Activated naive CD4-positive, alpha-beta T cell treated with anti-CD3 and anti-CD28 coated beads, Interleukin-2, amount 10 ng/mL, durations not matched to agents 7 days and 5 days (primary cell): ENCODE measurements at regions not wholly inside any gene's neighbourhood (a gene's known extent, or its start where the extent isn't known, plus 50 kb on each side); places are given as distances from the start of the nearest gene placed in this dataset.

ENCODE experiments used
- CTCF ChIA-PET: fragments of 350-600 bp; sonication (Branson Sonifier 250); formaldehyde crosslinking; loops from one replicate; lab custom pipeline; 2021; ENCODE audit warnings: antibody characterized with exemption; lab: Charles Lee
- DNase-seq: peaks from one replicate; pipeline ENCODE4 v3.0.0-alpha.2; 2020
- H3K27ac Mint-ChIP-seq: one replicate; pipeline ENCODE4 v1.8.0; 2021; ENCODE audit warnings: mild to moderate bottlenecking, moderate library complexity, mixed read lengths
- H3K27me3 Mint-ChIP-seq: one replicate; pipeline ENCODE4 v1.8.0; 2021; ENCODE audit warnings: mild to moderate bottlenecking, mixed read lengths
- H3K36me3 Mint-ChIP-seq: one replicate; pipeline ENCODE4 v1.8.0; 2021; ENCODE audit warnings: mixed read lengths
- H3K4me1 Mint-ChIP-seq: one replicate; pipeline ENCODE4 v1.8.0; 2021; ENCODE audit warnings: mixed read lengths
- H3K4me3 Mint-ChIP-seq: one replicate; pipeline ENCODE4 v1.8.0; 2021; ENCODE audit warnings: mild to moderate bottlenecking, moderate library complexity, mixed read lengths
- H3K9me3 Mint-ChIP-seq: one replicate; pipeline ENCODE4 v1.8.0; 2021; ENCODE audit warnings: mixed read lengths

GRCh38 chr14:42001431-42001830, 394.8 kb downstream of the LRFN5 start:
- Mint-ChIP-seq H3K27ac (no peak overlapping the region), H3K9me3 (peaks cover 1% of the 10 kb centered on the region), H3K36me3 (no peaks in the 10 kb centered on the region), H3K4me3 (no peak overlapping the region), H3K27me3 (no peaks in the 10 kb centered on the region), H3K4me1 (no peaks in the 10 kb centered on the region)
- DNase-seq, result no peak
- CTCF ChIA-PET, result no interaction called here

DNA sequence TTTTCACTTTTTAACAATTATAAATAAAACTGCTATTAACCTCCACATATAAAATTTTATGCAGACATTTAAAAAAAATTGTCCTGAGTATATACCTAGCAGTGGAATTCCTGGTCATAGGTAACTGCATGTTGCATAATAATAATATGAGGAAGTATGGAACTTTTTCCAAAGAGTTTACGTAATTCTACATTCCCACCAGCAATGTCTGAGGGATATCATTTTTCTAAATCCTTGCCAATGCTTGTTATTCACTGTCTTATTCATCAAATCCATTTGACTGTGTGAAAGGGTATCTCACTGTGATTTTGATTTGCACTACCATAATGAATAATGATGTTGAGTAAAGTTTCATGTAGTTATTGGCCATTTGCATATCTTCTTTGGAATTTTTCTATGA, 393.8 kb downstream of the LRFN5 start:
- CTCF ChIA-PET, result no interaction called here
- Mint-ChIP-seq H3K27ac (no peak overlapping the region), H3K9me3 (peaks cover 1% of the 10 kb centered on the region), H3K36me3 (no peaks in the 10 kb centered on the region), H3K4me3 (no peak overlapping the region), H3K27me3 (no peaks in the 10 kb centered on the region), H3K4me1 (no peaks in the 10 kb centered on the region)
- DNase-seq, result no peak

DNA sequence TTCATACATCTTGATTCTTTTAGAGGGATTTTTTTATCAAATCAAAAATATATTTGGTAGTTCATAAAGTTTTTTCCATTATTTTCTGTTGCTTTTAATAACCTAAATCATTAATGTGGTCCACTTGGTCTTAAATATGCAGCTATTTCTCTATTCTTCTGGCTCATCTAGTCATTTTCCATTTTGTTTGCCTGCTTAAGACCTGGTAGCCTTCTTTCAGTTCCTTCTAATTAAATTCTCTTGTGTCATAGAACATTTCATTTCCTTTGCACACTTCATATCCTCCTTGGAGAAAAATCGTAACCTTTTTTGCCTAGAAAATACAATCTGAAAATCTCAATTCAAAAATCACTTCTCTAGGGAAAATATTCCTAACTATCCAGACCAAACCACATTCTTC, 387.0 kb downstream of the LRFN5 start:
- H3K4me1 Mint-ChIP-seq, result no peaks in the 10 kb centered on the region
- no peaks in the 10 kb centered on the region for H3K36me3 Mint-ChIP-seq
- no peak for DNase-seq
- peaks cover 5% of the 10 kb centered on the region for H3K9me3 Mint-ChIP-seq
- CTCF ChIA-PET, result no interaction called here
- H3K27ac Mint-ChIP-seq, result no peak overlapping the region
- no peak overlapping the region for H3K4me3 Mint-ChIP-seq
- no peaks in the 10 kb centered on the region for H3K27me3 Mint-ChIP-seq

DNA sequence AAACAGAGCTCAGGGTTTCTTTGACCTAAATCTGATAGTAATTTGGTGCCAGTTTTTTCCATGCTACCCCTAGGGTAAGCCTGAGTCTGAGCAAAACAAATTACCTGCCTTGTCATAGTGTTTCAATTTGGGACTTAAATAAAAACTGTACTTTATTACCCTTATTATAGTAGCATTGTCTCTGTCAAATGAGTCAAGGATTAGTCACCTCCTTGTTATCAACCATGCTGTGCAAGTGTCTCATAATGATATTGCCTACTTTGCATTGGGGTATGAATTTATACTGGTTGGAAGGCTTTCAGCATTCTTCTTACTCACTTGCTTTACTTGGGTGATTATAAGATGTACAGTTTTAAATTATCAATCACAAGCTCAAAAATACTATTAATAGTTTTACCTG, 380.0 kb downstream of the LRFN5 start:
- H3K27ac Mint-ChIP-seq, result no peak overlapping the region
- CTCF ChIA-PET, result no interaction called here
- no peak overlapping the region for H3K4me3 Mint-ChIP-seq
- no peaks in the 10 kb centered on the region for H3K4me1 Mint-ChIP-seq
- DNase-seq, result no peak
- H3K9me3 Mint-ChIP-seq, result peaks cover 3% of the 10 kb centered on the region
- no peaks in the 10 kb centered on the region for H3K27me3 Mint-ChIP-seq
- H3K36me3 Mint-ChIP-seq, result no peaks in the 10 kb centered on the region

- Mint-ChIP-seq H3K36me3 (no peaks in the 10 kb centered on the region), H3K9me3 (peaks cover 4% of the 10 kb centered on the region), H3K4me1 (no peaks in the 10 kb centered on the region), H3K27me3 (no peaks in the 10 kb centered on the region), H3K27ac (no peak overlapping the region), H3K4me3 (no peak overlapping the region)
- CTCF ChIA-PET, result no interaction called here
- DNase-seq, result no peak
Observed at GRCh38 chr14:41986083-41986645, 379.5 kb downstream of the LRFN5 start.

- no peak for DNase-seq
- no peak overlapping the region for H3K4me3 Mint-ChIP-seq
- CTCF ChIA-PET, result no interaction called here
- no peak overlapping the region for H3K27ac Mint-ChIP-seq
- H3K9me3 Mint-ChIP-seq, result peaks cover 7% of the 10 kb centered on the region
- H3K36me3 Mint-ChIP-seq, result no peaks in the 10 kb centered on the region
- H3K27me3 Mint-ChIP-seq, result no peaks in the 10 kb centered on the region
- H3K4me1 Mint-ChIP-seq, result no peaks in the 10 kb centered on the region
Observed at GRCh38 chr14:41973178-41973577, 366.5 kb downstream of the LRFN5 start.

DNA sequence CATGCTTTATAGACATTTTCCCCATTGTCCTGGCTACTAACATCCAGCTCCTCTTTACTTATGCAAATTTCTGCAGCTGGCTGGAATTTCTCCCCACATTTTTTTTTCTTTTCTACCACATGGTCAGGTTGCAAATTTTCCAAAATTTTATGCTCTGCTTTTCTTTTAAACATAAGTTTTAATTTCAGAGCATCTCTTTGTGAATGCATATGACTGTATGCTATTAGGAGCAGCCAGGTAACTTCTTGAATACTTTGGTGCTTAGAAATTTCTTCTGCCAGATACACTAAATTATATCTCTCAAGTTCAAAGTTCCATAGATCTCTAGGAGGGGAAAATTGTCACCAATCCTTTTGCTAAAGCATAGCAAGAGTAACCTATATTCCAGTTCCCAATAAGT, 365.9 kb downstream of the LRFN5 start:
- H3K36me3 Mint-ChIP-seq, result no peaks in the 10 kb centered on the region
- CTCF ChIA-PET, result no interaction called here
- no peaks in the 10 kb centered on the region for H3K27me3 Mint-ChIP-seq
- H3K4me3 Mint-ChIP-seq, result no peak overlapping the region
- H3K9me3 Mint-ChIP-seq, result peaks cover 10% of the 10 kb centered on the region
- DNase-seq, result no peak
- no peak overlapping the region for H3K27ac Mint-ChIP-seq
- no peaks in the 10 kb centered on the region for H3K4me1 Mint-ChIP-seq

DNA sequence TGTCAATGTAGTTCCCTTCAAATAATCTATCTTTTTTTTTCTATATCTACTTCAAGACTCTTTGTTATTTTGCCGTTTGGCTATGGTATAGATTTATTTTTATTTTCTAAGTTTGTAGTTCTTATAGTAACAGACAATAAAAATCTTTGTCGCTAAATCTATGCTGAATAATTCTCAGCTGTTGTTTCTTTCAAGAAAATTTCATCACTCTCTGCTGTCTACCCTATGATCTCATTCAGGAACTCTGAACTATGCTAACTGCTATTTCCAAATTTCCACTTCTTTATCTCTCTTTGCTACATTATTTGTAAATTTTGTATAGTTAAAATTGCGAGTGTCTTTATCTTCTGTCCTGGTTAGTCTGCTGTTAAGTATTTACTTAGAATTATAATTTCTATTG, 353.6 kb downstream of the LRFN5 start:
- Mint-ChIP-seq H3K4me1 (no peaks in the 10 kb centered on the region), H3K36me3 (no peaks in the 10 kb centered on the region), H3K27ac (no peak overlapping the region), H3K9me3 (peaks cover 10% of the 10 kb centered on the region), H3K4me3 (no peak overlapping the region), H3K27me3 (no peaks in the 10 kb centered on the region)
- CTCF ChIA-PET, result no interaction called here
- no peak for DNase-seq

- CTCF ChIA-PET, result no interaction called here
- H3K36me3 Mint-ChIP-seq, result no peaks in the 10 kb centered on the region
- H3K9me3 Mint-ChIP-seq, result peaks cover 3% of the 10 kb centered on the region
- H3K27ac Mint-ChIP-seq, result no peak overlapping the region
- no peak overlapping the region for H3K4me3 Mint-ChIP-seq
- no peaks in the 10 kb centered on the region for H3K4me1 Mint-ChIP-seq
- H3K27me3 Mint-ChIP-seq, result no peaks in the 10 kb centered on the region
- no peak for DNase-seq
Observed at GRCh38 chr14:41957459-41957858, 350.8 kb downstream of the LRFN5 start.
